IMR-90 (cell line): ENCODE measurements at regions not wholly inside any gene's neighbourhood (a gene's known extent, or its start where the extent isn't known, plus 50 kb on each side); places are given as distances from the start of the nearest gene placed in this dataset.
A peak's percentile ranks its signal among the peaks of the same experiment; 100 is the strongest.

Experiments used
- ATAC-seq: fragments of 200-7000 bp; cut with Tn5 transposase; 2 replicates; pipeline ENCODE4 v1.9.1; 2020; ENCODE audit warnings: low read depth, mild to moderate bottlenecking, moderate library complexity
- BruUV-seq: library from RNA; stranded (reverse); fragments of 400-500 nt; replicated peaks from 2 replicates; lab custom pipeline; 2021; lab: Mats Ljungman, UMichigan
- CTCF ChIA-PET: fragments of 300-600 bp; formaldehyde crosslinking; extraction: SDS; loops from one replicate; lab custom pipeline; 2021; ENCODE audit warnings: antibody characterized with exemption; lab: Yijun Ruan, JAX
- POLR2A ChIA-PET: fragments of 300-600 bp; sonication (Branson Sonifier 250); formaldehyde crosslinking; loops from one replicate; lab custom pipeline; 2022; ENCODE audit warnings: antibody characterized with exemption; ENCODE audit not compliant: unreplicated experiment; lab: Charles Lee
- DNase-seq: peaks from one replicate; pipeline ENCODE4 v3.0.0; 2013
- H2AFZ ChIP-seq: replicated peaks from 2 replicates; pipeline ENCODE3; 2013; ENCODE audit warnings: low read length, mild to moderate bottlenecking; ENCODE audit not compliant: poor library complexity
- H2AK5ac ChIP-seq: 2 replicates; pipeline ENCODE4 v1.6.1; 2013; ENCODE audit warnings: low read depth, low read length, inconsistent platforms
- H2AK9ac ChIP-seq: replicated peaks from 2 replicates; pipeline ENCODE3; 2013; ENCODE audit warnings: mild to moderate bottlenecking, low read depth, low read length, moderate library complexity; ENCODE audit not compliant: poor library complexity
- H2BK120ac ChIP-seq: 2 replicates; pipeline ENCODE4 v1.6.1; 2013; ENCODE audit warnings: low read depth, low read length, inconsistent platforms
- H2BK15ac ChIP-seq: 3 replicates; pipeline ENCODE4 v1.6.1; 2013; ENCODE audit warnings: low read depth, low read length, inconsistent platforms
- H2BK20ac ChIP-seq: 2 replicates; pipeline ENCODE4 v1.6.1; 2013; ENCODE audit warnings: low read depth, mild to moderate bottlenecking, inconsistent platforms, low read length, moderate library complexity
- H2BK5ac ChIP-seq: 2 replicates; pipeline ENCODE4 v1.6.1; 2013; ENCODE audit warnings: mild to moderate bottlenecking, low read depth, low read length, inconsistent platforms; ENCODE audit not compliant: poor library complexity, severe bottlenecking
- H3K14ac ChIP-seq: replicated peaks from 2 replicates; pipeline ENCODE4 v1.6.1; 2013; ENCODE audit warnings: low read depth, low read length, inconsistent platforms
- H3K18ac ChIP-seq: 2 replicates; pipeline ENCODE4 v1.6.1; 2013; ENCODE audit warnings: low read depth, low read length, control low read depth
- H3K23ac ChIP-seq: 2 replicates; pipeline ENCODE4 v1.6.1; 2013; ENCODE audit warnings: low read depth, low read length, inconsistent platforms
- H3K27ac ChIP-seq: 2 replicates; pipeline ENCODE4 v1.5.1; 2013; ENCODE audit warnings: mild to moderate bottlenecking, control low read depth, low read length; ENCODE audit not compliant: insufficient read depth
- H3K27me3 ChIP-seq: 2 replicates; pipeline ENCODE4 v1.6.1; 2013; ENCODE audit warnings: low read length; ENCODE audit not compliant: control insufficient read depth, insufficient read depth
- H3K36me3 ChIP-seq: 2 replicates; pipeline ENCODE4 v1.6.1; 2013; ENCODE audit warnings: low read length, mixed read lengths; ENCODE audit not compliant: control insufficient read depth, insufficient read depth
- H3K4ac ChIP-seq: 2 replicates; pipeline ENCODE4 v1.6.1; 2013; ENCODE audit warnings: low read depth, low read length, inconsistent platforms
- H3K4me1 ChIP-seq: 2 replicates; pipeline ENCODE4 v1.6.1; 2013; ENCODE audit warnings: low read length, mixed read lengths; ENCODE audit not compliant: control insufficient read depth, insufficient read depth
- H3K4me2 ChIP-seq: 2 replicates; pipeline ENCODE4 v1.6.1; 2013; ENCODE audit warnings: low read depth, mild to moderate bottlenecking, control low read depth, low read length, moderate library complexity
- H3K4me3 ChIP-seq: 2 replicates; pipeline ENCODE4 v1.5.1; 2013; ENCODE audit warnings: low read depth, mild to moderate bottlenecking, control low read depth, low read length, moderate library complexity; ENCODE audit not compliant: insufficient read depth
- H3K56ac ChIP-seq: 2 replicates; pipeline ENCODE4 v1.6.1; 2013; ENCODE audit warnings: low read length, inconsistent platforms; ENCODE audit not compliant: insufficient read depth; ENCODE audit errors: extremely low read depth
- H3K79me1 ChIP-seq, 2 experiments: 2 replicates each; pipeline ENCODE4 v1.6.1; 2013; ENCODE audit warnings: low read length in 2 of 2, inconsistent platforms in 1 of 2, low read depth in 1 of 2
- H3K9ac ChIP-seq: 2 replicates; pipeline ENCODE4 v1.6.1; 2013; ENCODE audit warnings: low read depth, low read length, control low read depth
- H3K9me1 ChIP-seq: 2 replicates; pipeline ENCODE4 v1.6.1; 2013; ENCODE audit warnings: low read length, inconsistent platforms; ENCODE audit not compliant: insufficient read depth
- H3K9me3 ChIP-seq: 2 replicates; pipeline ENCODE4 v1.6.1; 2013; ENCODE audit warnings: low read length; ENCODE audit not compliant: control insufficient read depth, insufficient read depth
- H4K20me1 ChIP-seq: 2 replicates; pipeline ENCODE4 v1.6.1; 2013; ENCODE audit warnings: low read length, inconsistent platforms; ENCODE audit not compliant: insufficient read depth
- H4K5ac ChIP-seq: 2 replicates; pipeline ENCODE4 v1.6.1; 2013; ENCODE audit warnings: mild to moderate bottlenecking, low read depth, low read length, control low read depth
- H4K8ac ChIP-seq, 2 experiments: 2 replicates each; pipeline ENCODE4 v1.6.1; 2013; ENCODE audit warnings: low read depth in 2 of 2, low read length in 2 of 2, control low read depth in 1 of 2, inconsistent platforms in 1 of 2
- H4K91ac ChIP-seq: 2 replicates; pipeline ENCODE4 v1.6.1; 2013; ENCODE audit warnings: low read depth, low read length, inconsistent platforms; ENCODE audit not compliant: insufficient read depth
- CEBPB ChIP-seq: IDR thresholded peaks from 2 replicates; pipeline ENCODE4 v1.6.1; 2012; ENCODE audit warnings: low read depth, low read length, improper control_type of control experiment
- CTCF ChIP-seq: conservative IDR thresholded peaks from 2 replicates; pipeline ENCODE4 v1.5.1; 2012; ENCODE audit warnings: mild to moderate bottlenecking, low read depth, low read length, improper control_type of control experiment
- ELK1 ChIP-seq: fragments of 150-350 bp; IDR thresholded peaks from 2 replicates; pipeline ENCODE4 v1.6.1; 2016; ENCODE audit warnings: low read depth, mild to moderate bottlenecking, low read length, moderate library complexity, borderline replicate concordance
- MAFK ChIP-seq: IDR thresholded peaks from 2 replicates; pipeline ENCODE4 v1.6.1; 2012; ENCODE audit warnings: low read depth, low read length, improper control_type of control experiment
- MAZ ChIP-seq: IDR thresholded peaks from 2 replicates; pipeline ENCODE4 v1.6.1; 2012; ENCODE audit warnings: low read depth, mild to moderate bottlenecking, low read length, improper control_type of control experiment, moderate library complexity, borderline replicate concordance
- NFE2L2 ChIP-seq: fragments of 150-350 bp; IDR thresholded peaks from 2 replicates; pipeline ENCODE4 v1.6.1; 2016; ENCODE audit warnings: low read depth, mild to moderate bottlenecking, low read length
- POLR2A ChIP-seq: IDR thresholded peaks from 2 replicates; pipeline ENCODE4 v1.6.1; 2012; ENCODE audit warnings: mild to moderate bottlenecking, low read depth, low read length
- RFX5 ChIP-seq: IDR thresholded peaks from 2 replicates; pipeline ENCODE4 v1.8.0; 2012; ENCODE audit warnings: low read depth, mild to moderate bottlenecking, low read length, moderate library complexity
- USF2 ChIP-seq: fragments of 150-350 bp; IDR thresholded peaks from 2 replicates; pipeline ENCODE4 v1.6.1; 2017; ENCODE audit warnings: mild to moderate bottlenecking, antibody characterized with exemption, low read length, low read depth
- WGBS, 2 experiments: methylation state at CpG; one replicate each; pipeline versions ENCODE4 v1.1.5 to v1.1.7; 2013; ENCODE audit warnings: missing lambda C conversion rate in 2 of 2; ENCODE audit not compliant: insufficient read length in 1 of 2; ENCODE audit errors: extremely low coverage in 2 of 2; 5-methylcytosine and 5-hydroxymethylcytosine counted together
- dilution Hi-C: fragments of 300-500 bp; cut with HindIII; formaldehyde crosslinking; loops from one replicate; pipeline ENCODE4 v1.14.3; 2018; ENCODE audit warnings: low sequenced_read_pairs; ENCODE audit not compliant: unreplicated experiment
- in situ Hi-C: fragments of 300-500 bp; cut with MboI; formaldehyde crosslinking; loops from 3 replicates; pipeline ENCODE4 v1.14.3; 2019; ENCODE audit warnings: low sequenced_read_pairs, inconsistent platforms, mixed read lengths
- intact Hi-C: fragments of 100-400 bp; cut with micrococcal nuclease; formaldehyde crosslinking; loops from 2 replicates; pipeline ENCODE4 v1.10.0; 2022

DNA sequence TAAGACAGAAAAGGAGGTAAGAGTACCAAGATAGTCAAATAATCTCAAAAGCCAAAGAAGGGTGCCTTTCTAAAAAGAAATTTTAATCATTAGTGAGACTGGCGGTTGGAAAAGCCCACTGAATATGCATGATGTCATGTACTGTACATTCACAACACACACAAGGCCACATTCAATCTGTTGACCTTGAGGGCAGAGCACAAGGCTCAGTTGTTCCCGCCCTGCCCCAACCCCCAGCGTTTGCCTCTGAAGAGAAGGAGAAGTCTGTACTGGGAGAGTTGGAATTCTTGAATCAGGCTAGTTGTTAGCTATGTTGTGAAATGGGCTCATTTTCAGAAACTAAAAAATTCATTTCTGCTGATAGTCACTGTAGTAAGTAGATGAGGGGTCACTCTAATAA is 50.2 kb upstream of the NID2 start:
- DNase-seq = no peak
- no peak overlapping the region for H3K4me3 ChIP-seq
- no peaks in the 10 kb centered on the region for H3K79me1 ChIP-seq
- no peak overlapping the region for H4K8ac ChIP-seq
- H2BK120ac ChIP-seq = peak overlapping the region; percentile 48; the same call in 1 of the 2 replicates
- ATAC-seq = no peak
- intact Hi-C loops = no loop called here
- peaks cover 21% of the 10 kb centered on the region for H3K4me1 ChIP-seq
- peak overlapping the region; percentile 29; the same call in 1 of the 3 replicates for H2BK15ac ChIP-seq
- H4K91ac ChIP-seq = no peak overlapping the region
- 0 out of 2 replicates have a peak overlapping the region, but pooled peaks have one; percentile 48 for H3K23ac ChIP-seq
- POLR2A ChIA-PET = no interaction called here
- no peaks in the 10 kb centered on the region for H3K9me3 ChIP-seq
- H2AFZ ChIP-seq = no peak overlapping the region
- H3K36me3 ChIP-seq = no peaks in the 10 kb centered on the region
- H3K9me1 ChIP-seq = no peaks in the 10 kb centered on the region
- H2AK9ac ChIP-seq = peak overlapping the region; percentile 45
- no peak overlapping the region for H2BK5ac ChIP-seq
- peak overlapping the region; percentile 66; the same call in 1 of the 2 replicates for H3K18ac ChIP-seq
- no peak overlapping the region; the same call in 1 of the 2 replicates for H2BK20ac ChIP-seq
- H3K9ac ChIP-seq = no peak overlapping the region
- H3K56ac ChIP-seq = no peak overlapping the region
- peak overlapping the region; percentile 56; the same call in 1 of the 2 replicates for H3K4ac ChIP-seq
- dilution Hi-C loops = no loop called here
- H4K20me1 ChIP-seq = no peaks in the 10 kb centered on the region
- H3K4me2 ChIP-seq = no peak overlapping the region
- BruUV-seq = no TSS peak
- H3K27me3 ChIP-seq = no peaks in the 10 kb centered on the region
- CTCF ChIA-PET = no interaction called here
- H3K27ac ChIP-seq = no peak overlapping the region
- H3K14ac ChIP-seq = peak overlapping the region; percentile 52; the same call in 1 of the 2 replicates
- H4K5ac ChIP-seq = peak overlapping the region; percentile 66; the same call in 1 of the 2 replicates
- TF ChIP-seq POLR2A (no peak), CTCF (no peak), CEBPB (no peak), RFX5 (no peak), ELK1 (no peak), USF2 (no peak), NFE2L2 (no peak), MAFK (no peak), MAZ (no peak)
- H2AK5ac ChIP-seq = peak overlapping the region; percentile 64; the same call in 1 of the 2 replicates
- in situ Hi-C loops = no loop called here
- WGBS, 2 experiments = 80% methylated on average over 2 of the region's 3 CpGs; no CpG with 5 or more reads in 1 of the 2 experiments
